Effector memory CD4-positive, alpha-beta T cell (primary cell): ENCODE measurements at regions not wholly inside any gene's neighbourhood (a gene's known extent, or its start where the extent isn't known, plus 50 kb on each side); places are given as distances from the start of the nearest gene placed in this dataset.

Source experiments
- DNase-seq, 3 donors: peaks; one replicate each; pipeline ENCODE4 v3.0.0-alpha.2; 2020
- H3K27ac ChIP-seq: 2 replicates; pipeline ENCODE4 v1.7.0; 2013; ENCODE audit warnings: mild to moderate bottlenecking, low read length, moderate library complexity; ENCODE audit not compliant: insufficient read depth, poor library complexity, severe bottlenecking
- H3K27me3 ChIP-seq: replicated peaks from 2 replicates; pipeline ENCODE4 v1.7.0; 2013; ENCODE audit warnings: mild to moderate bottlenecking, low read length; ENCODE audit not compliant: insufficient read depth, control insufficient read depth, poor library complexity, severe bottlenecking
- H3K36me3 ChIP-seq: 2 replicates; pipeline ENCODE4 v1.7.0; 2013; ENCODE audit warnings: mild to moderate bottlenecking, low read length, moderate library complexity; ENCODE audit not compliant: control insufficient read depth, insufficient read depth
- H3K4me1 ChIP-seq: 2 replicates; pipeline ENCODE4 v1.7.0; 2013; ENCODE audit warnings: low read length, mild to moderate bottlenecking; ENCODE audit not compliant: control insufficient read depth, insufficient read depth, poor library complexity, severe bottlenecking
- H3K4me3 ChIP-seq: 2 replicates; pipeline ENCODE4 v1.7.0; 2013; ENCODE audit warnings: low read length, low read depth, mild to moderate bottlenecking; ENCODE audit not compliant: insufficient read depth, poor library complexity, severe bottlenecking
- H3K9me3 ChIP-seq: 2 replicates; pipeline ENCODE4 v1.7.0; 2013; ENCODE audit warnings: mild to moderate bottlenecking, low read length, moderate library complexity; ENCODE audit not compliant: control insufficient read depth

- no peaks in the 10 kb centered on the region for H3K9me3 ChIP-seq
- no peak overlapping the region for H3K4me3 ChIP-seq
- no peaks in the 10 kb centered on the region for H3K36me3 ChIP-seq
- no peak for DNase-seq
- H3K4me1 ChIP-seq = no peaks in the 10 kb centered on the region
- H3K27ac ChIP-seq = no peak overlapping the region
- H3K27me3 ChIP-seq = no peaks in the 10 kb centered on the region
Measured at GRCh38 chr7:13279854-13280435, 592.5 kb downstream of the ARL4A start.

GRCh38 chr7:13282377-13282980, 595.0 kb downstream of the ARL4A start:
- no peak overlapping the region for H3K27ac ChIP-seq
- DNase-seq = no peak
- no peaks in the 10 kb centered on the region for H3K9me3 ChIP-seq
- no peaks in the 10 kb centered on the region for H3K4me1 ChIP-seq
- H3K36me3 ChIP-seq = no peaks in the 10 kb centered on the region
- H3K4me3 ChIP-seq = no peak overlapping the region
- no peaks in the 10 kb centered on the region for H3K27me3 ChIP-seq

GRCh38 chr7:13286916-13287315, 599.5 kb downstream of the ARL4A start:
- Histone ChIP-seq H3K9me3 (no peaks in the 10 kb centered on the region), H3K27ac (no peak overlapping the region), H3K4me3 (no peak overlapping the region), H3K36me3 (no peaks in the 10 kb centered on the region), H3K27me3 (no peaks in the 10 kb centered on the region), H3K4me1 (no peaks in the 10 kb centered on the region)
- no peak for DNase-seq

- Histone ChIP-seq H3K36me3 (no peaks in the 10 kb centered on the region), H3K4me3 (no peak overlapping the region), H3K27ac (no peak overlapping the region), H3K9me3 (no peaks in the 10 kb centered on the region), H3K27me3 (no peaks in the 10 kb centered on the region), H3K4me1 (no peaks in the 10 kb centered on the region)
- DNase-seq = no peak
Measured at GRCh38 chr7:13288516-13288915, 601.1 kb downstream of the ARL4A start.

- H3K27ac ChIP-seq = no peak overlapping the region
- H3K4me3 ChIP-seq = no peak overlapping the region
- no peaks in the 10 kb centered on the region for H3K27me3 ChIP-seq
- H3K36me3 ChIP-seq = no peaks in the 10 kb centered on the region
- H3K4me1 ChIP-seq = no peaks in the 10 kb centered on the region
- no peak for DNase-seq
- no peaks in the 10 kb centered on the region for H3K9me3 ChIP-seq
Measured at GRCh38 chr7:13290975-13291374, 603.5 kb downstream of the ARL4A start.

GRCh38 chr7:13293264-13294002, 606.0 kb downstream of the ARL4A start:
- no peak for DNase-seq
- Histone ChIP-seq H3K9me3 (no peaks in the 10 kb centered on the region), H3K27me3 (no peaks in the 10 kb centered on the region), H3K27ac (no peak overlapping the region), H3K4me1 (no peaks in the 10 kb centered on the region), H3K4me3 (no peak overlapping the region), H3K36me3 (no peaks in the 10 kb centered on the region)

- H3K27ac ChIP-seq = no peak overlapping the region
Measured at GRCh38 chr7:13307040-13307439, 619.6 kb downstream of the ARL4A start.

GRCh38 chr7:13308423-13308822, 621.0 kb downstream of the ARL4A start:
- H3K27ac ChIP-seq = no peak overlapping the region
- H3K4me1 ChIP-seq = no peaks in the 10 kb centered on the region
- no peaks in the 10 kb centered on the region for H3K27me3 ChIP-seq
- no peaks in the 10 kb centered on the region for H3K36me3 ChIP-seq
- DNase-seq = no peak
- no peak overlapping the region for H3K4me3 ChIP-seq
- H3K9me3 ChIP-seq = no peaks in the 10 kb centered on the region

More at GRCh38 chr7:13307040-13307439, 619.6 kb downstream of the ARL4A start:
- Histone ChIP-seq H3K4me3 (no peak overlapping the region), H3K4me1 (no peaks in the 10 kb centered on the region), H3K9me3 (no peaks in the 10 kb centered on the region), H3K36me3 (no peaks in the 10 kb centered on the region), H3K27me3 (no peaks in the 10 kb centered on the region)
- DNase-seq = no peak

- H3K36me3 ChIP-seq = no peaks in the 10 kb centered on the region
- no peaks in the 10 kb centered on the region for H3K27me3 ChIP-seq
- no peak overlapping the region for H3K4me3 ChIP-seq
- no peaks in the 10 kb centered on the region for H3K9me3 ChIP-seq
- H3K4me1 ChIP-seq = no peaks in the 10 kb centered on the region
- no peak for DNase-seq
- H3K27ac ChIP-seq = no peak overlapping the region
Measured at GRCh38 chr7:13309535-13309934, 622.1 kb downstream of the ARL4A start.

GRCh38 chr7:13312307-13312706, 624.9 kb downstream of the ARL4A start:
- no peaks in the 10 kb centered on the region for H3K4me1 ChIP-seq
- DNase-seq = no peak
- no peaks in the 10 kb centered on the region for H3K27me3 ChIP-seq
- H3K36me3 ChIP-seq = no peaks in the 10 kb centered on the region
- no peak overlapping the region for H3K4me3 ChIP-seq
- no peak overlapping the region for H3K27ac ChIP-seq
- H3K9me3 ChIP-seq = no peaks in the 10 kb centered on the region
